Stimulated activated CD4-positive, alpha-beta T cell treated with anti-CD3 and anti-CD28 coated beads, Interleukin-4, amount 100 ng/mL, for 48 hours (primary cell): ENCODE measurements at regions not wholly inside any gene's neighbourhood (a gene's known extent, or its start where the extent isn't known, plus 50 kb on each side); places are given as distances from the start of the nearest gene placed in this dataset.

Source experiments
- DNase-seq, 2 donors: peaks; one replicate each; pipeline ENCODE4 v3.0.0-alpha.2; 2020; ENCODE audit warnings: low read depth in 2 of 2

DNA sequence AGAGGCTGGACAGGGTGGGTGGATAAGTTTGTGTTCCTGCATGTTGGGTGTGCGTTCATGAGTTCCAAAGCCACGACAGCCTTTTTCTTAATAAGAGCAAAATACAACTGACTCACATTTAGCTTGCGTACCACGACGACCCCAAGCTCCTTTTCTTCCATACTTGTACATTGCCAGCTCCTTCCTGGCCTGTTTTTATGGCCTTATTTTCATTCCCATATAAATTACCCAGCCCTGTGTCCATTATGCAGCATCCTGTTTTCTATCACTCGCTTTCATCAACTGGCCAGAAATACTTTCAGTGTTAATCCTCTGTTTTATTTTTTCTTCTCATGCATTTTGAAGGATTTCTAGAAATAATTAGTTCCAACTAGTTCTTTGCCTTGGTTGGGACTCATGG lies 499.1 kb downstream of the FOXO1 start:
- DNase-seq, result no peak

DNA sequence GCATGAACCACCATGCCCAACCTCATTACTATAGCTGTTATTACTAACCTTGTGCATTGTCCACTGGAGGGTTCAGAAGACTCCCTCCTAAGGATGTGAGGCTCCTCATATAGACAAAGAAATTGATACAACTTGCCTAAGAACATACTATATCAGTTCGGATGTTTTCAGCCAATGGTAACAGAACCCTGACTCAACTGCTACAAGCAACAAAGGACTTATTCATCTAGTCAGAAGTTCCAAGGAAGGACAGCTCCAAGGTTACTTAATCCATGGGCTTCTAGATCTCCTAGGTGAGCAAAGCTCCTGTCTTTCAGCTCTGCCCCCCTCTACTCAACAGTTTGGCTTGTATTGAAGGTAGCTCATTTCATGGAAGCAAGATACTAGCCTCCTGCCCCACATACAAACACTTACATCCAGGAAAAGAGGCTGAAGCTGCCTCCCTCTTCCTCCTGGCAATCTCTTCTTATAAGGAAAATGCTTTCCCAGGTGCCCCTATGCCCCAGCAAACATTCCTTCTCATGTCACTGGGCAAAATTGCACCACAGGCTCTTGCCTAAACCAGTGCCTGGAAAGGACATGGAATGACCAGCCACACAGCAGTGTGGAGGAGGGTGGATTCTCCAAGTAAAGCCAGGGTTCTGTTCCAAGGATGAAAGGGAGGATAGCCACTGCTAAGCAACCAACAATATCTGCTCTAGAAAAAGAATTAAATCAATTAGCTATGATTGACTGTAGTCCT lies 497.8 kb downstream of the FOXO1 start:
- DNase-seq, result no peak

DNA sequence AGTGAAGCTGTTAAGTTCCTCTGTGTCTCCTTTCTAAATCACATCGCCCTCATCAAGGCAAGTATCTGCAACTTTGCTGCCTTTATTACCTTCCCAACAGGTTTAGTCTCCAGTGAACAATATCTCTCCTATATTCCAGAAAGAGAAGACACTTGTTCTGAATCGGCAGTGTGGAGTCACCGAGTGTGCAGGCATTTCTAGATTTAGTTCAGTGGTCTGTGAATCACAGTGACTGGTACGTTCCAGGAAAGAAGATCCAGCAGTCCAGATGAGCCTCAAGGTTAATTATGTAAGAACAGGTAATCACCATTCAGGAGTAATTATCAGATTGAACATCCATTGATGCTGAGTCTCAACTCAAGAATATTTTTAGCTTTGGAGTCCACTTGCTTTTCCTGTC lies 497.0 kb downstream of the FOXO1 start:
- DNase-seq, result no peak

DNA sequence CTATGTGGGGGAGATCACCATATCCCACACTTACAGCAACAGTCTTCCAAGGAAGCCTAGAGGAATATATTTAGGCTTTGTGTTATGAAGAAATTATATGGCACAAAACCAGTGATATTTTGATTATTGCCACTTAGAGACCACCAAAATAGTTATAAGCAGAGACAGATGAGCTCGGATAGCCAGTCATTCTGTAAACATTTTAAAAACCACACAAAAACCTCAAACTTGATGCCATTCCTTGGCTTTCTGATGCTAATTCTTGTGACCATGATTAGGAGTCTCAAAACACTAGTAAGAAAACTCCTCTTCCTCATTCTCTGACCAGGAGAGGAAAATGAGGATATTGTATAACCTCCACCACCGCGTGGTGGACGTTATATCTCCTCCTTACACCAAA lies 496.4 kb downstream of the FOXO1 start:
- no peak for DNase-seq

DNA sequence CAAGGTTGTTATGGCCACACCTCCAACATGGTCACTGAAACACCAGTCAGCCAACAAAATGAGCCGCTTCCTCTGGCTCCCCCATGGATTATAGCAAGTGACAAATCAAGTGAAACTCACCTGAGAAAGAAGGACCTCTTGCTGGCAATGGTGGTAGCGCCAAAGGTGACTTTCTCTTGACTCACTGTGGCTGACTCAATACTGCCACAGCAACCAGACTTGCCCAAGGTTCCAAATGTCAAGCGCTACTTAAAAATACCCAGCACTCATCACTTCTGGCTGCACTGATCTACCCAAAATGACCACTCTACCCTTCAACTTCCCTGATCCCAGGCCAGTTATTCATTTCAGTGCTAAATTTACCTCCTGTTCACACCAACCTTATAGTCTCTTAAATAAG lies 495.5 kb downstream of the FOXO1 start:
- peak in 1 of 2 donors; percentile 42 for DNase-seq

DNA sequence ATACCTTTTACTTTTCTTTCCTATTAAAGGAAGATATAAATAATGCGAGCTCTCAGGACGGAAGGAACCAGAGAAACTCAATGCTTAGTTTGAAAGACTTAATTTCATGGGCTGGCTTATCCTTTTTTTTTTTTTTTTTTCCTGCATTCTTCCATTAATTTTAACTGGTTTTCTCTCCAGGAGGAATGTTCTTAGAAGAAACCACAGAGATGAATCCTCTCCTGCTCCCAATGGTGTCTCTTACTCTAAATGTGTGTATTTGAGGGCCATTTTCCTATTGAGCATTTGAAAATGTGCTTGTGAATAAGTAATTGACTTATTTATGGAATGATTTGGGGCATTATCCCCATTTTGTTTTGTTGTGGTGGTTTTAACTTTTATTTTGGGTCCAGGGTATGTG lies 494.9 kb downstream of the FOXO1 start:
- no peak for DNase-seq

DNA sequence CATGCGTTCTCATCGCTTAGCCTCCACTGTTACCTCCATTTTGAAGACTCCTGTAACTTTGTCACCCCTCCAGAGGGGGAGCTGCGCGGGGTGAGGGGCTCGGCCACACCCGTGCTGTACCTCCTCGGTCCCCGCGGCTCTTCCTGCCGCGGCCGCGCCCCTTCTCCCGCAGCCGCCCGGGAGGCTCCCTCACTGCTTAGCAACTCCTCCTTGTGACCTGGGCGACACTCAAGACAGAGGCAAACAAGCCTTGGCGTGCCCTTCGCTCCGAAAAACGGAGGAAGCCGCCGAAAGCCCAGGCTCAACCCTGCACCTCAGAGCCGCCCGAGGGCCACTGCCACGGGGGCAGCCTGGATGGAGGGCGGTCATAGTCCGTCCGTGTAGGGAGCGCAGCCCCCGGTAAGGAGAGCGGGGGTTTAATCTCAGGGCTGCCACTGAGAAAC lies 494.3 kb downstream of the FOXO1 start:
- DNase-seq, result no peak

DNA sequence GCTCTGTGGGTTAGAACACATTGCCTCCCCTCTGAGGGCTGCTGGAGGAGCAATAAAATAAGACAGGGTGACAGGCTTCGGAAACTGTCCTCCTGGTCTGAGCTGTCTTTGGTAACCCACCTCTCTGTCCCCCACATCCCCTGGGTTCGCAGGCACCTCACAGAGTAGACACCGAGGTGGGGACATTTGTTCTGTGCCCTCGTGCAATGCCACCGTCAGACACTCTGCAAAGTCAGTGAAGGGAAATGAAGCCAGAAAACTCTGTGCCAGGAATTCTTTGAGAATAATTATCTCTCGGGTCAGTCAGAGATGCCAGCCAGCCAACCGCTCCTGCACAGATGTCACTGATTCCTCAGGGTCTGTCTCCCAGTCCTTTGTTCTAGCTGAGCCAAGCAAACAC lies 493.6 kb downstream of the FOXO1 start:
- DNase-seq, result no peak

DNA sequence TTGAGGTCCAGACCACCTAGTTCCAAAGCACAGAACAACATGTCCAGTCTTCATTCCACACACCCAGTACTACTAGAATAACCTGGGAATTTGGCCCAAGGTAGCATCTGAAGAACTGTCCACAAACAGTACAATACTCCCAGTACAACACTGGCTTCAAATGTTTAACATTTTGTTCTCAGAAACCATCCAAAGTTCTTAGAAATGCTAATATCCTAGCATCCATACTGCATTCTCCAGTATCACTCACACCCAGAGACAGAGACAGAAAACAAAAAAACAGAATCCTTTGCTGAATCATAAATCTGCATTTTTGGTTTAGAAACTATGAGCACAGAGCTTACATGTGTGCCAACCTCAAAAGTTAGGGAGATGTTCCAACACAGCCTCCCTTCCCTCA lies 490.8 kb downstream of the FOXO1 start:
- no peak for DNase-seq

DNA sequence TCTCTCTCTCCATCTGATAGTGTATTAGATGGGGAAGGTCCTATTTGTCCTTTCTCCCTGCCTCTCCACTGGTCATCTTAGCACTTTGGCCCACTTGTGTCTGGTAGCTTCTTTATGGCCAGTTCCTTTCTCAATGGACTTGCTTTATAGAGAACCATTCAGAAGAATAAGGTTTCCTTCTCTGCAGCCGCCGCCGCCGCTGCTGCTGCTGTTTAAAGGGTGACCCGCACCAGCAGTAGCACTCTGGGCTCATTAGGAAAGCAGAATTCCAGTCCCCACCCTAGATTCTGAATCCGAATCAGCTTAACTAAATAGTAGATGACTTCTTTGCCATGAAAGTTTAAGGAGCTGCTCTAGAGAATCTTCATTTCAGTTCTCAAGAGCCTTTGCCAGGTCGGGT lies 490.2 kb downstream of the FOXO1 start:
- DNase-seq, result no peak

DNA sequence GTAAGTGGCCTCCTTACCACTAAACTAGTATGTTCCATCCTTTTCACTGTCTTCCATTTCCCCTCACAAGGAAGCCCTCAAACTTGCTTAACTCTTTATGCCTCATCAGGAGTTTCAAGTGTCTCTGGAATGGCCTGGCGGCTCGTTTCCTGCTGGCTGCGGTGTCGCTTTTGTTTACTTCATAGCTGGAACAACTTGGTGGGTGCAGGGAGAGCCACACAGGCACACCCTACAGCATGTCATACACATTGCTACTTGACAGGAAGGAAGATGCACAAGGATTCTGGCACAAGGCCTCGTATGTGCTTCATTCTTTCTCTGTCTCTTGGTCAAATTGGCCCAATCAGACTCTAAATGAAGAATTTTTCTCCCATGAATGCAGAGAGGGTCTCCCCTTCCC lies 488.3 kb downstream of the FOXO1 start:
- no peak for DNase-seq

DNA sequence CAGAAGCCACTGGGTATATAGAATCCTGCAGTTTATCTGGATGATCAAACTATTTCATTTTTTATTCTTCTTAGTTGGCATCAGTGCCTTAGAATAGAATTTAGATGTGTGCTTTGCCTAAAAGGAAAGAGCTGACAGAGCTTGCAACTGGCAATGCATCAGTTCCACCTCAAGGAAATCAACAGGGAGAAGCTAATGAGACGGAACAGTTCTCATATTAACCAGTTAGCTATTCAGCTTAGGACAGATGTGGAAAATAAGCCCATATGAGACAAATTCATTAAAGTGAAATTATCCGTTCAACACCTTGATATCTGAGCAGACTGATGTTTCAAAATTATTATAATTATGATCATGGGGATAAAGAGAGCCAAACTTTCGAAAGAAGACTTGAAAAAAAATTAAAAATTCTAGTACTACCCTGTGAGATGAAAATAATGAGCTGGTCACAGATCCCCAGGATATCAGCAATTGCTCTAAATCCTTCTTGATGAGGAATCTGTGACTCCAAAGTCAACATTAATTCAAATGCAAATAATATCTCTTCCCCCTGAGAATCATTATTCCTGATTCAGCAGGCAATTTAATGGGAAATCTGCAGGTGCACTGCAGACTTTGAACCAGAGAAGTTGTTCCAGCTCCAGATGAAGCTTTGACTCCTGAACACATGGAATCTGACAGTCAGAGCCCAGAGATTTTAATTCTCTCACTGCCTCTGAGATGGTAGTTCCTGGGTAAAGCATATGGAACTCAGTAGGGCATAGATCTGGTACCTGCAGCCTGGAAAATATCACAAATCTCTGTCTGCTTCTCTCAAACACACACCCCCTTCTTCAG lies 486.8 kb downstream of the FOXO1 start:
- DNase-seq, result no peak

DNA sequence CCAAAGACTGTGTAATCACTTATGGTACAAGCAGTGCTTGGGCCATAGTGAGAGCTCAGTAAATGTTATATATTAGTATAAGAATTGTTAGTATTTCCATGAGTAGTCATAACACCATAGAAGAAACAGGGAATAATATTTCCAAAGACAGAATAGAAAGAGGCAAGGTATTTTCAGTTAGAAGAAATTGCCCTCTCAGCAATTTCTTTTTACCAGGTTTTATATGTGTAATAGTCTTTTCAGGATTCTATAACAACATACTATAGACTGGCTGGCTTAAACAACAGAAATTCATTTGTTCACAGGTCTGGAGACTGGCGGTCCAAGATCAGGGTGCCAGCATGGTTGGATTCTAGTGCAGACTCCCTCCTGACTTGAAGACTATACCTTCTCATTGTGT lies 485.7 kb downstream of the FOXO1 start:
- DNase-seq, result no peak

DNA sequence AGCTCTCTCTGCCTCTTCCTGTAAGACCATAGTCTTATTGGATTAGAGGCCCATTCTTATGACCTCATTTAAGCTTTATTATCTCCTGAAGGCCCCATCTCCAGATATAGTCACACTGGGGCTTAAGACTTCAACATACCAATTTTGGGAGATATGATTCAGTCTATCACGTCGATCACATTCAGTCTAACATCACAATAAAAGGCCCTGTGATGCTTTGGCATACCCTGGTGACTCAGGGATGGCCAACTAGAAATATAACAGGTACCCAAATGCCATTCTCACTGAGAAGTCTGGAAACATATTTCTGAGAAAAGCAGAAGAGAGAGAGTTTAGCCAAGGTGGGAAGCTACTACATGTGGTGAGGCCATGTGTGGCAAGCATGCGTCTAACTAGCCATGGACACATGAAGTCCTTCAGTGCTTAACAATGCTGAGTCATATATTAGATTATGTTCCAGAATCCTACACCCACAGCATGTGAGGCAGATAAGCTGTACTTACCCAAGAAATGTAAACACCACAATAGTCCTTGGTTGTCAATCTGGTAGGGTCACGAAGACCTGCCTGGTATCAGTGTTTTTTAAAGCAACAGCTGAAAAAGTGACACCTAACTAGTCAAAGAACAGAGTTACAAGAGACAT lies 485.1 kb downstream of the FOXO1 start:
- DNase-seq, result no peak

DNA sequence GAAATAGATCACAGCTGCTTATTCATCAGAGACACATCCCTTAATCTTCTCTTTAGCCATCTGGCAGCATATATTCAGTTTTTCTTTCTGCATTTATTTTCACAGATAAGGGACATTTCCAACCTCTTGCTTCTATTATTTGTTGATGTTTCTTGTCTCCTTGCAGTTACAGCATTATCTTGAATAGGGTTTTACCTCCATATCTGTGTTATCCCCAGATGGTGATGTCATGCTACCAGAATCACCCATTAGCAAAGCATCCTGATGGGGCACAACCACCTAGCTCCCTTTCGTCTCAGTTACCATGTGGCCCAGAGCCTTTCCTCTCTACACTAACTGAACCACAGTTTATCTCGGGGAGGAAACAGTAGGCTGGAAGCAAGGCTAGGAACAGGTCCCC lies 483.9 kb downstream of the FOXO1 start:
- DNase-seq, result no peak

DNA sequence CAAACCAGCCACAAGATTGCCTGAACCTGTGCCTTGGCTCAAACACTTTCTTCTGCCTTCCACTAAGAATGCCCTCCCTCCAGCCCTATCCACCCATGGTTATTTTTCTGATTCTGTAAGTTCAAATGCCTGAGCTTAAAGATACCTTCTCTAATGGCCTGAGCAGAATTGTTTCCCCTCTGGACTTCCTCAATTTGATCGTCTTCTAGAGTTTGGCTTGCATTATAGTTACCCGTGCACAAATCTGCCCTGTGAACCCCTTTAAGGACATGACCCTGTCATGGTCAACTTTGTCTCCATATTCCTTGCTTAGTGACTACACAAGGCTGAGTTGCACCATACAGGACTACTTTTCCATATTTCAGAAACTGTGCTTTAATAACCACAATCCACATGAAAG lies 481.0 kb downstream of the FOXO1 start:
- no peak for DNase-seq

DNA sequence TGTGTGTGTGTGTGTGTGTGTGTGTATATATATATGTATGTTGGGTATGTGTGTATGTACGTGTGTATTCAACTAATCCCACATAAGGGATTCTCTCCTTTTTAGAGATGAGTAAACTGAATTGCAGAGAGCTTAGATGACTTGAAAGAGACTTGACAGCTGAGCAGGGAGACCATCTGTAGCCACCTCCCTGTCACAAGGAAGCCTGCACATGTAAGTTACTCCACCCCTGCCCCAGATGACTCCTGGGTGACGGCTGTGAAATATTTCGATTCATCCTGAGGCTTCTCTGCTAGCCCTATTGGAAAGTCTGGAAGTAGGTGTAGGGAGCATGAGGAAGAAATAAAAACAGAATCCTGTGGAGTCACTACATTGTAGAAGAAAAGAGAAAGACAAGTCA lies 480.4 kb downstream of the FOXO1 start:
- DNase-seq, result no peak

DNA sequence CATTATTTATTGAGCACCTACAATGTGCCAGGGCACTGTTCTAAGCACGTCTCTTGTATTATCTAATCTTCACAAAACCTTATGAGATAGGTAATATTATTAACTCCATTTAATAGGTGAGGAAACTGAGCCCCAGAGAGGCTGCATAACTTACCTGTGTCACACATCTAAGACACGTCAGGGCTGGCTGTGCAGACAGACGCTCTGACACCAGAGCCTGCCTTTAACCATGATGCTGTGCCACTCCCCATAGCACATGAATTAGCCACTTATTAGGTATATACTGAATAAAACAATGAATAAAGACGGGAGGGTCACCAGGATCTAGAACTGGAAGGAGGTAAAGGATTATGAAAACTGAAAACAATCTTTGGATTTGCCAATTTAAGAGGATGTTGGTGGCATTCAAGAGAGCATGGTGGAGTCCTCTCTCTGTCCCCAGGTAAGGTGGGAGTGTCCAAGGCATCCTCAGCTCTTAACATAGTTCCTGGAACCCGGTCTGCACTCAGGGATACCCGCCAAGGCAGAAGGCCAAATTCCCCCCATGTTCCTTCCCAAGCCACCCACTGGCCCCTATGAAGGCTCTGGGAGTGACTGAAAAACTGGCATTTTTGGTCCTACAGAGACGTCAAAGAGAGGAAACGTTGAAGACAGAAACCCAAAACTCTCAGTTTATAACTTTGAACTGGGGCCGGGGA lies 479.7 kb downstream of the FOXO1 start:
- no peak for DNase-seq

DNA sequence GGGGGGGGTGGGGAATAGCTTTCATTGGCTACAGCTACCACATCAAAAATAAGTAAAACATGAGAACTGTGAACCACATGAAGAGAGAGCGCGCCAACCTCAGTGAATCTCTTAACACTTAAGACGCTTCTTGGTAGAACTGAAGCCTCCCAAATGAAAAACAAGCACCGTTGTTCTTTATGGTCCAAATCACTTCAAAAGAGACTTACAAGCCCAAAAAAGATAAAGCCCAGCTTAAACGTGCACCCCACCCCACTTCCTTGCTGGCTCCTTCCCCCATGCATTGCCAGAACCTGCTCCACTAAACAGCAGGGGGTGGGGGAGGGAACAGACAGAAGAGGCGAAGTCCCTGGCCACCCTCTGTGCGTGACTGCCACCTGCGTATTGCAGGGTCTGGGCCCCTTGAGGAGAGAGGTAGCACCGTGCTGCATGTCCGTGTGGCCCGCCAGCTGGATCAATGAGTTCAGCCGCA lies 479.1 kb downstream of the FOXO1 start:
- DNase-seq, result peak in 1 of 2 donors; percentile 30

DNA sequence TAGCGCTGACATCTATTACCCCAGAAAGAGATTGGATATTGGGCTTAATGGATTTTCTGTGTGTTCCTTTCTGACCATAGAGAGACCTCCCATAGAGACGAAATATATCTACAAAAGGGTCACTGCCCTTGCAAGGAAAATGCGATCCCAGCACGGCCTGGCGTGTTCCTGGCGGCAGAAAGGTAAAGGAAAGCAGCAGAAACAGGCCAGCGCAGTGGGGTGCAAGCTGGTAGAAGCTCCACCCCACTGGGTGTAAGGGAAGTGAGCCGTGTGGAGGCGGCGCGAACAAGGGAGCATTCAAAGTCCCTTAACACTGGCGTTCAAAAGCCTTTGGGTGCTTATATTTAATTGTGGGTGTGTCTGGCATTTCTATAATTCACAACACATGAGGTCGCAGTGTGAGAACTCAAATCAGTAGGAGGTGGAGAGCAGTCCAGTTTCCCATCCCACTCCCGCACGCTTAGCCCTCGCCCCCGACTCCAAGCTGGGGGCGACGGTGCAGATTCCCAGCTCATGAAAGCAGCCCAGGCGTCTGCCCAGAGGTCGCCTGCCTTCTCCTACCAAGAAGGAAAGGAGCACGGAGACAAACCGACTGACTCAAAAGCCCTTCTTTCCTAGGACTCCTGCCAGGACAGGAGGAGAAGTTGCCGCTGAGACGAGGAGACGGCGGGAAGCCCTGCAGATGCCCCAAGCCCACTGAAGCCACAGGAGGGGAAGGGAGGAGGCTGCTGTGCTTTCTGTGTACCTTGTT lies 478.4 kb downstream of the FOXO1 start:
- DNase-seq, result peak in 1 of 2 donors; percentile 29

DNA sequence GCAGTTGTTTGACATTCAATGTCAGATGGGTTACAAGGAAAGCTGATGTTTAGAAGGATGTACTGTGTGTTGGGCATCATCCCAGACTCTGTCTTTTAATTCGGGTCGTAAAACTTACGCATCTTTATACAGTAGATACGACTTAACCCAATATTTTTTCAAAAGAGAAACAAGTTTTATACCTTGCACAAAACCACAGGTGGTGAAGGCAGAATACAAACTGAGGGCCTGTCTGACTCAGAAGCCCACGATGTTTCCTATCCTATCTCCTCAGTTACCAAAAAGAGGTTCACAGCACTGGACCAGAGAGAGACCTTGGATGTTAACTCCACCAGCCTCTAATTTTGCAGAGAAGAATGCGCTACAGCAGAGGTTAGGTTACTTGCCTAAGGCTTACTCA lies 477.0 kb downstream of the FOXO1 start:
- no peak for DNase-seq
